Naive thymus-derived CD4-positive, alpha-beta T cell (primary cell): ENCODE measurements at regions not wholly inside any gene's neighbourhood (a gene's known extent, or its start where the extent isn't known, plus 50 kb on each side); places are given as distances from the start of the nearest gene placed in this dataset.
A peak's percentile ranks its signal among the peaks of the same experiment; 100 is the strongest.

Experiments used
- ATAC-seq: fragments of 150-1000 bp; cut with Tn5 transposase; 2 replicates; pipeline ENCODE4 v1.10.0; 2021; ENCODE audit warnings: mild to moderate bottlenecking, moderate library complexity
- CTCF ChIA-PET: fragments of 350-600 bp; sonication (Branson Sonifier 250); formaldehyde crosslinking; loops from one replicate; lab custom pipeline; 2021; ENCODE audit warnings: antibody characterized with exemption; lab: Charles Lee
- POLR2A ChIA-PET: fragments of 350-600 bp; sonication (Branson Sonifier 250); formaldehyde crosslinking; loops from one replicate; lab custom pipeline; 2021; ENCODE audit warnings: antibody characterized with exemption, inconsistent platforms; lab: Charles Lee
- DNase-seq, 9 donors: peaks; one replicate each; pipeline versions ENCODE4 v3.0.0 to v3.0.0-alpha.2; 2020 to 2022; ENCODE audit warnings: mixed read lengths in 1 of 9
- H3K27ac ChIP-seq: one replicate; pipeline ENCODE4 v1.7.0; 2013; ENCODE audit warnings: mild to moderate bottlenecking, low read depth, low read length, moderate library complexity
- H3K27me3 ChIP-seq, 2 donors: one replicate each; pipeline ENCODE4 v1.7.0; 2013; ENCODE audit warnings: low read length in 2 of 2, mild to moderate bottlenecking in 2 of 2, moderate library complexity in 2 of 2; ENCODE audit not compliant: control insufficient read depth in 2 of 2, insufficient read depth in 2 of 2
- H3K36me3 ChIP-seq, 3 experiments: 1 replicate in 2 of 3; 2 replicates in 1 of 3; pipeline ENCODE4 v1.7.0; 2013; ENCODE audit warnings: low read length in 3 of 3, mild to moderate bottlenecking in 3 of 3, moderate library complexity in 1 of 3; ENCODE audit not compliant: insufficient read depth in 3 of 3, control insufficient read depth in 2 of 3
- H3K4me1 ChIP-seq, 2 donors: one replicate each; pipeline ENCODE4 v1.7.0; 2013; ENCODE audit warnings: low read length in 2 of 2, mild to moderate bottlenecking in 2 of 2, moderate library complexity in 1 of 2; ENCODE audit not compliant: control insufficient read depth in 2 of 2, insufficient read depth in 2 of 2
- H3K4me3 ChIP-seq: 2 replicates; pipeline ENCODE4 v1.7.0; 2013; ENCODE audit warnings: mild to moderate bottlenecking, low read length
- H3K9me3 ChIP-seq, 3 experiments: 1 replicate in 2 of 3; 2 replicates in 1 of 3; pipeline ENCODE4 v1.7.0; 2013; ENCODE audit warnings: low read length in 3 of 3; ENCODE audit not compliant: control insufficient read depth in 2 of 3
- H3K27ac Mint-ChIP-seq, 9 donors: one replicate each; pipeline ENCODE4 v1.8.0; 2020 to 2022; ENCODE audit warnings: mixed read lengths in 9 of 9, mild to moderate bottlenecking in 8 of 9, moderate library complexity in 5 of 9, inconsistent platforms in 2 of 9
- H3K27me3 Mint-ChIP-seq, 5 donors: one replicate each; pipeline ENCODE4 v1.8.0; 2021 to 2022; ENCODE audit warnings: mixed read lengths in 5 of 5, mild to moderate bottlenecking in 1 of 5
- H3K36me3 Mint-ChIP-seq, 5 donors: one replicate each; pipeline ENCODE4 v1.8.0; 2020 to 2022; ENCODE audit warnings: mixed read lengths in 5 of 5, mild to moderate bottlenecking in 3 of 5, inconsistent platforms in 1 of 5
- H3K4me1 Mint-ChIP-seq, 7 donors: one replicate each; pipeline ENCODE4 v1.8.0; 2020 to 2022; ENCODE audit warnings: mixed read lengths in 7 of 7, mild to moderate bottlenecking in 3 of 7, inconsistent platforms in 1 of 7
- H3K4me3 Mint-ChIP-seq, 10 donors: one replicate each; pipeline ENCODE4 v1.8.0; 2020 to 2022; ENCODE audit warnings: mild to moderate bottlenecking in 10 of 10, mixed read lengths in 10 of 10, moderate library complexity in 6 of 10, inconsistent platforms in 2 of 10
- H3K9me3 Mint-ChIP-seq, 11 donors: one replicate each; pipeline ENCODE4 v1.8.0; 2020 to 2022; ENCODE audit warnings: mixed read lengths in 11 of 11, mild to moderate bottlenecking in 4 of 11, inconsistent platforms in 1 of 11, moderate library complexity in 1 of 11
- intact Hi-C, 2 donors: fragments of 100-400 bp; cut with micrococcal nuclease; formaldehyde crosslinking; loops; one replicate each; pipeline ENCODE4 v1.15.1; 2023

- peaks cover 0 to 10% (median 6%) of the 10 kb centered on the region in 7 donors for H3K4me1 Mint-ChIP-seq
- H3K4me3 Mint-ChIP-seq, result peak overlapping the region in 2 of 10 donors; percentile 11 to 76
- H3K9me3 ChIP-seq, result no peaks in the 10 kb centered on the region
- ATAC-seq (no peak), DNase-seq (no peak)
- H3K9me3 Mint-ChIP-seq, result peaks cover 0 to 21% (median 7%) of the 10 kb centered on the region in 11 donors
- H3K36me3 ChIP-seq, result no peaks in the 10 kb centered on the region
- no peak overlapping the region for H3K4me3 ChIP-seq
- peaks cover 10 to 41% (median 16%) of the 10 kb centered on the region in 5 donors for H3K27me3 Mint-ChIP-seq
- no peaks in the 10 kb centered on the region for H3K27me3 ChIP-seq
- H3K27ac ChIP-seq, result no peak overlapping the region
- H3K4me1 ChIP-seq, result no peaks in the 10 kb centered on the region
- ChIA-PET POLR2A (no interaction called here), CTCF (no interaction called here)
- H3K27ac Mint-ChIP-seq, result peak overlapping the region in 2 of 9 donors; percentile 43 to 62
- peaks cover 0 to 12% (median 4%) of the 10 kb centered on the region in 5 donors for H3K36me3 Mint-ChIP-seq
- intact Hi-C loops, result no loop called here
Observed at GRCh38 chr18:46302528-46303485, 198.6 kb downstream of the HAUS1 start.

DNA sequence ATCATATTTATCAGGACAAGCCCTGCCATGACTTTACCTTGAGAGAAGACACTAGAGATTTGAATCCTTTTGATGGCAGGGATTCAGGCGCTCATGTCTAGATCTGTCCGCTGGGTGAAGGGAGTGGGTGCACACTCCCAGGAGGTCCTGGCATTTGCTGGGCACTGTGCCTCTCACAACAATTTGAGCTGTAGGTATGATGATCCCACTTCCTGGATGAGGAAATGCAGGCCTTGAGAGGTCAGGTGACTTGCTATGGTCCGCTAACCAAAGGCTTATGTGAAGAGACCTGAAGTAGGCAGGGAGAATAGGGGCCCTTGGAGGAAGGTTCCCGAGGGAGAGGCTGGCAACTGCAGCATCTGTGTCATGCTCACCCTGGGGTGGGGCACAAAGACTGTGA, 206.1 kb downstream of the HAUS1 start:
- intact Hi-C loops, result no loop called here
- no peak overlapping the region for H3K27ac Mint-ChIP-seq
- H3K4me1 ChIP-seq, result no peaks in the 10 kb centered on the region
- H3K4me1 Mint-ChIP-seq, result peaks cover 0 to 4% (median 0%) of the 10 kb centered on the region in 7 donors
- no peaks in the 10 kb centered on the region for H3K36me3 ChIP-seq
- ATAC-seq (no peak), DNase-seq (no peak)
- ChIA-PET POLR2A (no interaction called here), CTCF (no interaction called here)
- H3K9me3 ChIP-seq, result no peaks in the 10 kb centered on the region
- H3K36me3 Mint-ChIP-seq, result peaks cover 0 to 5% (median 4%) of the 10 kb centered on the region in 5 donors
- H3K27me3 Mint-ChIP-seq, result peaks cover 0 to 31% (median 5%) of the 10 kb centered on the region in 5 donors
- peaks cover 0 to 16% (median 6%) of the 10 kb centered on the region in 11 donors for H3K9me3 Mint-ChIP-seq
- H3K27me3 ChIP-seq, result no peaks in the 10 kb centered on the region
- no peak overlapping the region for H3K27ac ChIP-seq
- no peak overlapping the region for H3K4me3 ChIP-seq
- H3K4me3 Mint-ChIP-seq, result no peak overlapping the region

DNA sequence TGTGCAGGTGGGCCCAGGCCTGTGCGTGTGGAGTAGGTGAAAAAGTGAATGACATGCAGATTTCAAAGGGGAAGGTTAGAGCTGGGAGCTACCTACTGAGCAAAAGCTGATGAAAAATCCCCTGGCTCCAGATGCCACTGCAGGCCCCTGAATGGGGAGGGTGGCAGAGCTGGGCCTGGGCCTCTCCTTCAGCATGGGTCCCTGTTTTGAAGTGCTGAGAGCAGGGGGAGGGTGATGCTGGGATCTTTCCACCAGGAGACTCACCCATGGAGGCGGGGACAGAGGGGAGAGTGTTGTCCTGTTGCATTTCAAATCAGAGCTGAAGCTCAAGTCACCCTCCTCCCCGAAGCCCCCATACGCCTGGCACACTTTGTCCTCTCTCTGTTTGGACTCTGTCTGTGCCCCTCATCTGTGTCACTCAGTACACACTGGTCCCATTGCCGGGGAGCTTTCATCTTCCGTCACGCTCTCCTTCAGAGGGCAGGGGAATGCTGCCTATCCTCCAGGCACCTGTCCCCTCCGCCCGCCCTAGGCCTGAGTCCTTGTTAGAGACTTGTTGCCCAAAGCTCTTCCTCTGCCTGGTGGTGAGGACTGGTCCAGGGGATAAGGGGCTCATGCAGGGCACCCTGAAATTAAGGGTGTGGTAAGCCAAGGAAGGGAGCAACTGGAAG, 206.6 kb downstream of the HAUS1 start:
- no peaks in the 10 kb centered on the region for H3K4me1 ChIP-seq
- Mint-ChIP-seq H3K27me3 (peaks cover 0 to 27% (median 5%) of the 10 kb centered on the region in 5 donors), H3K9me3 (peaks cover 0 to 16% (median 6%) of the 10 kb centered on the region in 11 donors), H3K36me3 (peaks cover 0 to 5% (median 4%) of the 10 kb centered on the region in 5 donors), H3K27ac (no peak overlapping the region), H3K4me1 (peaks cover 0 to 4% (median 0%) of the 10 kb centered on the region in 7 donors), H3K4me3 (no peak overlapping the region)
- DNase-seq, result no peak
- H3K27ac ChIP-seq, result no peak overlapping the region
- H3K27me3 ChIP-seq, result no peaks in the 10 kb centered on the region
- H3K36me3 ChIP-seq, result no peaks in the 10 kb centered on the region
- H3K9me3 ChIP-seq, result no peaks in the 10 kb centered on the region
- POLR2A ChIA-PET, result no interaction called here
- CTCF ChIA-PET, result no interaction called here
- intact Hi-C loops, result no loop called here
- no peak overlapping the region for H3K4me3 ChIP-seq
- ATAC-seq, result no peak

GRCh38 chr18:46311491-46311890, 207.3 kb downstream of the HAUS1 start:
- Histone ChIP-seq H3K27me3 (no peaks in the 10 kb centered on the region), H3K4me1 (no peaks in the 10 kb centered on the region), H3K27ac (no peak overlapping the region), H3K36me3 (no peaks in the 10 kb centered on the region), H3K9me3 (no peaks in the 10 kb centered on the region), H3K4me3 (no peak overlapping the region)
- no peak overlapping the region for H3K27ac Mint-ChIP-seq
- ChIA-PET CTCF (no interaction called here), POLR2A (no interaction called here)
- no peak for DNase-seq
- ATAC-seq, result no peak
- intact Hi-C loops, result no loop called here
- peaks cover 0 to 21% (median 0%) of the 10 kb centered on the region in 5 donors for H3K27me3 Mint-ChIP-seq
- no peak overlapping the region for H3K4me3 Mint-ChIP-seq
- H3K36me3 Mint-ChIP-seq, result peaks cover 0 to 5% (median under 1%) of the 10 kb centered on the region in 5 donors
- peaks cover 0 to 10% (median 3%) of the 10 kb centered on the region in 11 donors for H3K9me3 Mint-ChIP-seq
- H3K4me1 Mint-ChIP-seq, result peaks cover 0 to 4% (median 0%) of the 10 kb centered on the region in 7 donors

DNA sequence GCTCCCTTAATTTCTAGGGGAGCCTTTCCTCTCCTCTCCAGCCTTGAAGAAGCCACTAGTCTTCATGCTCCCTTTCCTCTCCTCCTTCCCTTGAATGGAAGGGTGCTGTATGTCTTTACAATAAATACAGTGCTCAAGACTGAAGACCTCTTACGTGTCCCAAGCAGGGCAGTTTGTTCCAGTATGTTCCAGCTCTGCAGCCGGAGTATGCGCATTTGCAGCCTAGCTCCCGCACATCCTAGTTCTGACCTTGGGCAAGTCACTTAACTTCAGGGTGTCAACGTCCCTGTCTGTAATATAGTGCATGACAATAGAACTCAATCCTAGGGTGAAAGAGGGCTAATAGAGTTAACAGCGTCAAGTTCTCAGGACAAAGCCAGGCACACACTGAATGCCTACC, 208.0 kb downstream of the HAUS1 start:
- Histone ChIP-seq H3K27ac (no peak overlapping the region), H3K4me1 (no peaks in the 10 kb centered on the region), H3K9me3 (no peaks in the 10 kb centered on the region), H3K27me3 (no peaks in the 10 kb centered on the region), H3K4me3 (no peak overlapping the region), H3K36me3 (no peaks in the 10 kb centered on the region)
- ChIA-PET POLR2A (no interaction called here), CTCF (no interaction called here)
- no peak overlapping the region for H3K4me3 Mint-ChIP-seq
- peaks cover 0 to 6% (median 3%) of the 10 kb centered on the region in 11 donors for H3K9me3 Mint-ChIP-seq
- H3K36me3 Mint-ChIP-seq, result peaks cover 0 to 3% (median 0%) of the 10 kb centered on the region in 5 donors
- peaks cover 0 to 4% (median 0%) of the 10 kb centered on the region in 7 donors for H3K4me1 Mint-ChIP-seq
- no peak overlapping the region for H3K27ac Mint-ChIP-seq
- intact Hi-C loops, result no loop called here
- ATAC-seq (no peak), DNase-seq (no peak)
- peaks cover 0 to 19% (median 0%) of the 10 kb centered on the region in 5 donors for H3K27me3 Mint-ChIP-seq

DNA sequence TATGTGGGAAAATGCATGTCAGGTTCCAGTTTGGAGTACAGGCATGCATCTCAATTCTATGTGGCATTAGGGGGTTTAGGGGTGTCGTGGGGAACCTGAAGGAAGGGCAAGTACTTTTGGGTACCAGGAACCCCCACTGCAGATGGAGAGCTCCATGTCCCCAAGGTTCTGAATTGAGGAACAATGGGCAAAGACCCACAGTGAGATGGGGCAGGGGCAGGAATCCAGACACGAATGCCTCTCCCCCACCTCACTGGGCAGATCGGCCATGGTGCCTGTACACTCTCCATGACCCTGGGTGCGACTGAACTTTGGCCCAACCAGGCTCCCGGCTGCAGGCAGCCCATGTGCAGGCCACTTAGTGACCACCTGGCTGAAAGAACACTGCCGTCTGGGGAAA, 209.3 kb downstream of the HAUS1 start:
- H3K4me1 Mint-ChIP-seq, result peaks cover 0 to 4% (median 0%) of the 10 kb centered on the region in 7 donors
- Histone ChIP-seq H3K4me1 (no peaks in the 10 kb centered on the region), H3K36me3 (no peaks in the 10 kb centered on the region), H3K4me3 (no peak overlapping the region), H3K27ac (no peak overlapping the region), H3K9me3 (no peaks in the 10 kb centered on the region), H3K27me3 (no peaks in the 10 kb centered on the region)
- H3K36me3 Mint-ChIP-seq, result no peaks in the 10 kb centered on the region
- intact Hi-C loops, result no loop called here
- peaks cover 0 to 9% (median 0%) of the 10 kb centered on the region in 5 donors for H3K27me3 Mint-ChIP-seq
- ChIA-PET POLR2A (interaction anchor here (0.6 kb wide), 1 partner anchor 602 kb away, joined by 5 read pairs; no protein-coding TSS in a partner anchor), CTCF (no interaction called here)
- no peaks in the 10 kb centered on the region for H3K9me3 Mint-ChIP-seq
- ATAC-seq, result no peak
- H3K27ac Mint-ChIP-seq, result no peak overlapping the region
- H3K4me3 Mint-ChIP-seq, result no peak overlapping the region
- no peak for DNase-seq
